SIG-M5 treated with dmso at 0.1 percent for 504 hours (cell line): ENCODE measurements at regions not wholly inside any gene's neighbourhood (a gene's known extent, or its start where the extent isn't known, plus 50 kb on each side); places are given as distances from the start of the nearest gene placed in this dataset.

ENCODE experiments used
- DNase-seq: peaks from one replicate; lab custom pipeline; 2025; ENCODE audit not compliant: unreplicated experiment; lab: John Stamatoyannopoulos, UW

GRCh38 chr2:147482111-147482895 lies 362.5 kb upstream of the ACVR2A start:
- no peak for DNase-seq

GRCh38 chr2:147479358-147479757 lies 365.5 kb upstream of the ACVR2A start:
- no peak for DNase-seq

- DNase-seq: no peak
Observed at GRCh38 chr2:147473075-147473474, 371.8 kb upstream of the ACVR2A start.

- DNase-seq: no peak
Observed at GRCh38 chr2:147471126-147471525, 373.7 kb upstream of the ACVR2A start.

- DNase-seq: no peak
Observed at GRCh38 chr2:147469471-147469870, 375.4 kb upstream of the ACVR2A start.

GRCh38 chr2:147468963-147469362 lies 375.9 kb upstream of the ACVR2A start:
- no peak for DNase-seq

- DNase-seq: no peak
Observed at GRCh38 chr2:147468349-147468748, 376.5 kb upstream of the ACVR2A start.

- DNase-seq: no peak
Observed at GRCh38 chr2:147467441-147467840, 377.4 kb upstream of the ACVR2A start.

- no peak for DNase-seq
Observed at GRCh38 chr2:147464737-147465357, 380.0 kb upstream of the ACVR2A start.

GRCh38 chr2:147463881-147464520 lies 380.8 kb upstream of the ACVR2A start:
- no peak for DNase-seq

GRCh38 chr2:147460155-147460554 lies 384.7 kb upstream of the ACVR2A start:
- DNase-seq: no peak

- DNase-seq: no peak
Observed at GRCh38 chr2:147456779-147457178, 388.1 kb upstream of the ACVR2A start.

- DNase-seq: no peak
Observed at GRCh38 chr2:147451902-147452515, 392.8 kb upstream of the ACVR2A start.

- DNase-seq: no peak
Observed at GRCh38 chr2:147450661-147451510, 393.9 kb upstream of the ACVR2A start.

- DNase-seq: no peak
Observed at GRCh38 chr2:147449323-147449991, 395.4 kb upstream of the ACVR2A start.

- DNase-seq: no peak
Observed at GRCh38 chr2:147442816-147443215, 402.0 kb upstream of the ACVR2A start.

GRCh38 chr2:147441182-147441581 lies 403.6 kb upstream of the ACVR2A start:
- DNase-seq: no peak

GRCh38 chr2:147440734-147441133 lies 404.1 kb upstream of the ACVR2A start:
- no peak for DNase-seq

GRCh38 chr2:147439986-147440385 lies 404.8 kb upstream of the ACVR2A start:
- DNase-seq: no peak

GRCh38 chr2:147438882-147439281 lies 405.9 kb upstream of the ACVR2A start:
- DNase-seq: no peak
